Left kidney (tissue), 1 donor: ENCODE measurements at regions not wholly inside any gene's neighbourhood (a gene's known extent, or its start where the extent isn't known, plus 50 kb on each side); places are given as distances from the start of the nearest gene placed in this dataset.
"Not testable (repeated sequence)": the region's sequence is repeated elsewhere in the genome, so short reads cannot be mapped to it uniquely, and the experiment has no call there.

Experiments
- DNase-seq: peaks from one replicate; pipeline ENCODE4 v3.0.0-alpha.2; 2013

DNA sequence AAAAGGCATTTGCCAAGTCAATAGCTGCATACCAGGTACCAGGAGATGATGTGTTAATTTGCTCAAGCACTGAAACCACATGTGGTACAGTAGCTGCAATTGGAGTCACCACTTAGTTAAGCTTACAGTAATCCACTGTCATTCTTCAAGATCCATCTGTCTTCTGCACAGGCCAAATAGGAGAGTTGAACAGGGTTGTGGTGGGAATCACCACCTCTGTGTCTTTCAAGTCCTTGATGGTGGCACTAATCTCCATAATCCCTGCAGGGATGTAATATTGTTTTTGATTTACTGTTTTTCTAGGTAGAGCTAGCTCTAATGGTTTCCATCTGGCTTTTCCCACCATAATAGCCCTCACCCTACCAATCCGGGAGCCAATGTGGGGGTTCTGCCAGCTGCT lies 91.9 kb downstream of the FCRL5 start:
- DNase-seq = no peak

DNA sequence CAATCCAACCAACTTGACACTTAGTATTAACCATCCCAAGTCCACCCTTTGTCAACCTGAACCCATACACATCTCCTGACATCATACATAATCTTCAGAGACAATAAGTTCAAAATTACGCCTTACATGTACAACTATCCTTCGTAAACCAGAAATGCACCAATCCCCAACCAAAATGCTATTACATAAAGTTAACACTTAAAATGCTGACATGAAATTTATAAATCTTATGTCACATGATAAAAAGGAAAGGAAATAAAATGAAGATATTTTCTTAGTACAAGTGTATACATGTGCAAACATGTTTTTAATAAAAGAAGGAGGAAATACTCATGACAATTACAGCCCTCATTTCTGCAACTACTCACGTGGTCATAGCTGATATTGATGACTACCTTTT lies 95.0 kb downstream of the FCRL5 start:
- DNase-seq = no peak

DNA sequence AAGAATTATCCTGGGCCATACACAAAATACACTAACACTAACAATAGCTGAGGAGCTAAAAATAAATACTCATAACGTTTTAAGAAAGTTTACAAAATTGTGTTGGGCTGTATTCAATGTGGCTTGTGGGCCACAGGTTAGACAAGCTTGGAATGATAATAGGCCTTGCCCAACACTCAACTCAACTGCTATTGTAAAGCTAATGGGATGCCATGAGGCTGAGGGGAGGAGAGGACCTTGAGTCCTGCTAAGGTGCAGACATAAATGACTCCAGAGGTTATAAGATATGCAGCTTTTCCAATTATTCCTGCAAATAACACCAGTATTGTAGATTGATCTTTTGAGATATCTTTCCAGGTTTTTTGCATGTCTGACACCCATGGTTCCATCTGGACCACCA lies 97.0 kb downstream of the FCRL5 start:
- DNase-seq = no peak

DNA sequence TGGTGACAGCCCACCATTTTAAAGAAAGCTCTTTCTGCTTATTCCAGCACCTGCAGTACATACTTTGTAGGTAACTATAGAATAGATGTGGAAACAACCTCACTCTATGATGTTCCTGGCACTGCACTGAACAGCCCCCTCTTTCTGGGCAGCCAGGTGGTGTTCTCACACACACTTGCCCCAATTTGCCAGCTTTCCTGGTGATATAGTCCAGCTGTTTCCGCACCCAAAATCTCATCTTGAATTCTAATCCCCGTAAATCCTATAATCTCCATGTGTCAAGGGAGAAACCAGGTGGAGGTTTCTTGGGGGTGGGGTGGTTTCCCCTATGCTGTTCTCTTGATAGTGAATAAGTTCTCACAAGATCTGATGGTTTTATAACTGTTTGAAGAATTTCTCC lies 102.2 kb downstream of the FCRL5 start:
- no peak for DNase-seq

DNA sequence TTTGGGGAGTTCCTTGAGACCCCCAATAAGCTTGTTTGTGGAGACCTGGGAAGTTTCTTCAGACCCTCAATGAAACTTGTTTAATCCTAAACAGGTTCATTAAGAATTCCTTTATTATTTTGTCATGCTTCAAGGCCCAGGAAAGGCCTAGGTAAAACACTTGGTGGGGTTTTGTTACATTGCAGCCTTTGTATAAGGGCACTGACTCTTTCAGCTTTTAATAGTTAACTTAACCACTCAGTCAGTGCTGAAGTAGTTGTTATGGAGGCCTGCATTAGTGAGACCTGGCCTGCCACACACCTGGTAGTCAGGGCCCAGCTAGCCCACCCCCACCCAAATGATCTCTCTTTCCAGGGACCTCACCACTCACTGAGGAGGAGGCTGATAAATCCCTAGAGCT lies 103.7 kb downstream of the FCRL5 start:
- peak; percentile 12 for DNase-seq

DNA sequence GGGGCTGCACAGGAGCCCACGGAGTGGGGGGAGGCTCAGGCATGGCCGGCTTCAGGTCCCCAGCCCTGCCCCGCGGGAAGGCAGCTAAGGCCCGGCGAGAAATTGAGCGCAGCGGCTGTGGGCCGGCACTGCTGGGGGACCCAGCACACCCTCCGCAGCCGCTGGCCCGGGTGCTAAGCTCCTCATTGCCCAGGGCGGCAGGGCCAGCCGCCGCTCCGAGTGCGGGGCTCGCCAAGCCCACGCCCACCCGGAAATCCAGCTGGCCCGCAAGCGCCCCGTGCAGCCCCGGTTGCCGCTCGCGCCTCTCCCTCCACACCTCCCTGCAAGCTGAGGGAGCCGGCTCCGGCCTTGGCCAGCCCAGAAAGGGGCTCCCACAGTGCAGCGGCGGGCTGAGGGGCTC lies 106.0 kb downstream of the FCRL5 start:
- DNase-seq = not testable (repeated sequence)

DNA sequence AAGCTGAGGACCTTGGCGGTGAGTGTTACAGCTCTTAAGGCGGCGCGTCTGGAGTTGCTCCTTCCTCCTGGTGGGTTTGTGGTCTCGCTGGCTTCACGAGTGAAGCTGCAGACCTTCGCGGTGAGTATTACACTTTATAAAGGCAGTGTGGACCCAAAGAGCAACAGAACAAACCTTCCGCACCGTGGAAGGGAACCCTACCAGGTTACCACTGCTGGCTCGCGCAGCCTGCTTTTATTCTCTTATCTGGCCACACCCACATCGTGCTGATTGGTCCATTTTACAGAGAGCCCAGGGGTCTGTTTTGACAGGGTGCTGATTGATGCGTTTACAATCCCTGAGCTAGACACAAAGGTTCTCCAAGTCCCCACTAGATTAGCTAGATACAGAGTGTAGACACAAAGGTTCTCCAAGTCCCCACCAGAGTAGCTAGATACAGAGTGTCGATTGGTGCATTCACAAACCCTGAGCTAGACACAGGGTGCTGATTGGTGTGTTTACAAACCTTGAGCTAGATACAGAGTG lies 106.6 kb downstream of the FCRL5 start:
- DNase-seq = not testable (repeated sequence)

DNA sequence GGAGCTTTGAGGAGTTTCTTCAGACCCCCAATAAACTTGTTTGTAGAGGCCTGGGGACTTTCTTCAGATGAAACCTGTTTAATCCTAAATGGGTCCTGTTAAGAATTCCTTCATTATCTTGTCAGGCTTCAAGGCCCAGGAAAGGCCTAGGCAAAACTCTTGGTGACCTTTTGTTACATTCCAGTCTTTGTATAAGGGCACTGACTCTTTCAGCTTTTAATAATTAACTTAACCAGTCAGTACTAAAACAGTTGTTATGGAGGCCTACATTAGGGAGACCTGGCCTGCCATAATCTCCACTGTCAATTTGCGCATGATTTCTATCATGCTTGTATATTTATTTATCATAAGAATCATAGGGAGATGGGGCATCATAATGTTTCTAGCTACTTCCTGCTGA lies 110.2 kb downstream of the FCRL5 start:
- DNase-seq = no peak

DNA sequence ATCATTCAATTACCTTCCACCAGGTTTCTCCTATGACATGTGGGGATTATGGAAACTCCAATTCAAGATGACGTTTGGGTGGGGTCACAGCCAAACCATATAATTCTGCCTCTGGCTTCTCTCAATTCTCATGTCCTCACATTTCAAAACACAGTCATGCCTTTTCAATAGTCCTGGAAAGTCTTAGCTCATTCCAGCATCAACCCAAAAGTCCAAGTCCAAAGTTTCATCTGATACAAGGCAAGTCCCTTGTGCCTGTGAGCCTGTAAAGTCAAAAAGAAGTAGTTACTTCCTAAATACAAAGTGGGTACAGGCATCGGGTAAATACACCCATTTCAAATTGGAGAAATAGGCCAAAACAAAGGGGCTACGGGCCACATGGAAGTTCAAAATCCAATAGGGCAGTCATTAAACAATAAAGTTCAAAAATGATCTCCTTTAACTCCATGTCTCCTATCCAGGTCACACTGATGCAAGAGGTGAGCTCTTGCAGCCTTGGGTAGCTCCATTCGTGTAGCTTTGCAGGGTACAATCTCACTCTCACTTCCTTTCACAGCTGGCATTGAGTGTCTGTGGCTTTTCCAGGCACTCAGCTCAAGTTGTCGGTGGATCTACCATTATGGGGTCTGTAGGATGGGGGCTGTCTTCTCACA lies 112.9 kb downstream of the FCRL5 start:
- DNase-seq = no peak

DNA sequence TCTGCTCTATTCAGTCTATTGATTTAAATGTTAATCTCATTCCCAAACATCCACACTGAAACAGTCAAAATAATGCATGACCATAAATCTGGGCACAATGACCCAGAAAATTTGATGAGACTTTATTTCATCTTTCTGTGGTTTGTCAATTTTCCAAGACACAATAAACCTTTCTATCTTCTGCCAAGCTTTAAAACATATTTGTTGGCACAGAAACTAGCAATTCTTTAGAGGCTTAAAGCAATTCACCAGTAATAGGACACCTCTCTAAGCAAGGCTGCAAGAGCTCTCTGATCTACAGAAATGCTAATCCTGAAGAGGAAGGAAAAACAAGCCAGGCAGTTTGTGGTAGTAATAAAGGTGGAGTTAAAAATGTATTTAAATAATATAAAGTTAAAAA lies 113.7 kb downstream of the FCRL5 start:
- no peak for DNase-seq

DNA sequence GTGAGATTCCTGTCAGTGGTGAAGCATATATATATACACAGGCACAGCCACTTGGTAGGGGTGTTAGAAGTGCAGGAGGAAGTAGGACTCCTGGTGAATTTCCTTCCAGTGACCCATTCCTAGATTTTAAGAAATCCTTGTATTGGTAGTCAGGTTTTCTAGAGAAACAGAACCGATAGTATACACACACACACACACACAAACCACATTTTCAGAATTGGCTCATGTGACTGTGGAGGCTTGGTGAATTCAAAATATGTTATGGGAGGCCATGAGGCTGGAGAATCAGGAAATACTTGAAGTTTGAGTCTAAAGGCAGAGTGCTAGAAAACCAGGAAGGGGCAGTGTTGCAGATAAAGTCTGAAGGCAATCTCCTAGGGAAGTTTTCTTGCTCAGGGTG lies 114.2 kb downstream of the FCRL5 start:
- DNase-seq = no peak

DNA sequence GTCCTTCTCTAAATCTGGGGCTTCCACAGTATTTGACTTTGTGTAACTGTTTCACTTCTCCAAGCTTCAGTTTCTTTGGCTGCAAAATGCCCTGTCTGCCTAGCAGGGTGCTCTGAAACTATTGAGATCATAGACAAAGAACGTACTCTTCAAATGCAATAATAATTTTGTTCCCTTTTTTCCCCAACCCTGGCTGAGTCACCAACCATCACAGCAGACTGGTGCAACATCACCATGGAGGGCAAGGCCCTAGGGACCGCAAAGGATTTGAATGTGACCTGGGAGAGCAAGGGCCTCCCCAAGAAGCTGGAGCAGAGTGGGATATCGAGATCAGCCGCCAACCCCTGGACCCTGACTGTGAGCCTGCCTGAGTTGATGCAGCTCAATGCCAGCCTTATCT lies 115.0 kb downstream of the FCRL5 start:
- no peak for DNase-seq

DNA sequence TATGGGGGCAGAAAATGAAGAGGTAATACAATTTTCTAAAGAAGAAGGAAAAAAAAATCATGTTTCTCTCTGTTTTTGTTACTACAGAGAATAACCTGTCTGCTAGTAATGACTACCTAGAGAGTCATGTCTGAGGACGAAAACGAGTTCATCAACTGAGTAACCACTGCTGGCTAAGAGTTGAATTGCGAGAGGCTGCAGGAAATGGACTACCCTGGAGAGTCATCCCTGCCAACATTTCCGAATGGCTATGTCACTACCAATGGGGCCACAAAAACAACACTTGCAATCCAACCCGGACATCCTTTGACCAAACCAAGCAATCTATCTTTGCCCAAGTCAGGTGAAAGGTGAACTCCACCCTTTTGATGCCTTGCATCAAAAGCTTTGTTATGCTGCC lies 120.6 kb downstream of the FCRL5 start:
- DNase-seq = no peak

DNA sequence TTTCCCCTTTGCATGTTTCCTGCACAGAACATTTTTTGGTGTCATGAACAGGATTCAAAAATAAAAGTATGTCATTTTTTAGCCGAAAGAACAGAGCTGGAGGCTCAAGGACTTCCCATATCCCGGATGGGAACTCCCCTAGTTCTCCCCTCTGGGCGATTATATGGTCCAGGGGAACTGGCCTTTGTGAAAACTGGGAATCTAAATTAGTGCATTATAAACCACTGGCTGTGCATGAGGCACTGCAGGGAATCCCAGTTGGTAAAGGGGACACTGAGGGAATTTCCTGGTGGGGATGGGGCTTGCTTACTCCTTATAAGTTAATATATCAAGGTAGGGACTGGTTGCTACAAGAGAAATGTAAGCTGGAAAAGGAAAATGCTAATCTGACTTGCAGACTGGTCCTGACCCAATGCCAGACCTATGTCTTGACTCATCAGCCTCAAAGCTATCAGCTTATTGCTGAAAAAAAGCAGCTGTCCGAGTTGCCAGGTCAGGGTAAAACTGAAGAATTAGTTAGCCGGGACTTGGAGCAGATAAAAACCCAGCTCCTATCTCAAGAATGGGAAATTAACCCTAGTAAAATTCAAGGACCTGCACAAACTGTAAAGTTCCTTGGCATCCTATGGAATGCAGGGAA lies 122.6 kb downstream of the FCRL5 start:
- DNase-seq = no peak

DNA sequence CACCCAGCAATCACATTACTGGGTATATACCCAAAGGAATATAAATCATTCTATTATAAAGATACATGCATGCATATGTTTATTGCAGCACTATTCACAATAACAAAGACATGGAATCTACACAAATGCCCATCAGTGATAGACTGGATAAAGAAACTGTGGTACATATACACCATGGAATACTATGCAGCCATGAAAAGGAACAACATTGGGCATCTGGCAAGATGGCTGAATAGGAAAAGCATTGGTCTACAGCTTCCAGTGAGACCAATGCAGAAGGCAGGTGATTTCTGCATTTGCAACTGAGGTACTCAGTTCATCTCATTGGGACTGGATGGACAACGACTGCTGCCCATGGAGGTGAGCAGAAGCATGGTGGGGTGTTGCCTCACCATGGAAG lies 128.6 kb downstream of the FCRL5 start:
- DNase-seq = not testable (repeated sequence)

DNA sequence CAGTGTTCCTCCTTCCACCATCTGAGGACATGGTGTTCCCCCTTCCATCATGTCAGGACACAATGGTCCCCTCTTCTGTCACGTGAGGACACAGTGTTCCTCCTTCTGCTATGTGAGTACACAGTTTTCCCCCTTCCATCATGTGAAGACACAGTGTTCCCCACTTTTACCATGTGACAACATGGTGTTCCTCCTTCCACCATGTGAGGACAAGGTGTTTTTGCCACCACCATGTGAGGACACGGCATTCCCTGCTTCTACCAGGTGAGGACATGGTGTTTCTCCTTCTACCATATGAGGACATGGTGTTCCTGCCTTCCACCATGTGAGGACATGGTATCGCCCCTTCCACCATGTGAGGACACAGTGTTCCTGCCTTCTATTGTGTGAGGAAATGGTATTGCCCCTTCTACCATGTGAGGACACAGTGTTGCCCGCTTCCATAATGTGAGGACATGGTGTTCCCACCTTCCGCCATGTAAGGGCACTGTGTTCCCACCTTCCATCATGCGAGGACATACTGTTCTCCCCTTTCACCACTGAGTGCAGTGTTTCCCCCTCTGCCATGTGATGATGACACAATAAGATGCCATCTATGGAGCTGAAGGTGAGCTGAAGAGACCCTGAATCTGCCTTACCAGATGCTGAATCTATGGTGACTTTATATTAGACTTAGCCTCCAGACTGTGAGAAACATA lies 132.3 kb downstream of the FCRL5 start:
- DNase-seq = no peak

DNA sequence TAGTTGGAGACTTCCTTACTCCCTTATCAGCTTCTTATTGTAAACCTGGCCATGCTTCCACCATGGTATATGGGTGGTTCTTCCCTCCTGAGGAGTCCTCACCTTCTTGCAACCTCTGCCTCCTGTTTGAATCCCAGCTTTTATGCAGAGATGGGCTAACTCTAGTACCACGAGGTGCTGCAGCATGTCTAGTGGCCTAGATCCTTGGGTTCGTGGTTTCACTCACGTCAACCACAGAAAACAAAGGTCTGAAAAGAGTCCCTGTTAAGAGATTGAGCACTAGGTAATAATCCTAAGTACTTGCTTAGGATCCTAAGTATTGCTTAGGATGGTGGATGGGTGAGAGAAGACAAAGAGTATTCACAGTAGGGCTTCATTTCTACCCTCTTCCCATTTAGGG lies 133.7 kb downstream of the FCRL5 start:
- no peak for DNase-seq

DNA sequence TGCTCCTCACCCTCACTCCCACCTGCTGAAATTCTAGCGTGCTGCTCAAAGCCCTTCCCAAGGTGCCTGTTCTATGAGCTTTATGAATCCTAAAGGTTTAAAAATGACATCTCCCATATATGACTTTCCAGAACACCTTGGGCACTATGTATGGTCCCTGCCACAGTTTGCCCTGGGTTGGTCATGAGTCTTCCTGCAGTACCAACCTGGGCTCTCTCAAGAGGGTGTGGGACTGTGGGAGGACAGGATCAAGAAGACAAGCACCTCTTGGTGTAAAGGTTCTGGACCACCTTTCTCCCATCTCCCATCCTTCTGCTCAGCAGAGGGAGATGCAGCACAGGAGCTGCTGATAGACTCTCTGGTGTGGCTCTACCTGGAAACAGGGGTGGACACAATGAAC lies 134.1 kb downstream of the FCRL5 start:
- no peak for DNase-seq

DNA sequence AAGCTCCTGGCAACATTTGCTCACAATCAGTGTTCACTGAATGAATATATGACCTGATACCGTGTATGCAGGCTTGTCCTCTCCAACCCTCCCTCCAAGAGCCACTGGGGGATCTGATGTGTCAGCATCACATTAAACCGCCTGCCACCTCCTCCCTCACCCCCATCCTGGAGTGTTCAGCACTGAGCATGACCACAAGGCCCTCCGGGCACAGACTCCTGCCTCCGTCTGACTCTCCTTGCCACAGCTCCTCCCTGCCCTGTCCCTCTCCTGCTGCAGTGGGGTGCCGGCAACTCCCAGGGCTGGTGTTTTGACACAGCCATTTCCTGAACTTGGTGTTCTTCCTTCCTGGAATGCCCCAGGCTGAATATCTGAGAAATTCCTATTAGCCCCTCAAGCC lies 136.7 kb downstream of the FCRL5 start:
- DNase-seq = no peak

DNA sequence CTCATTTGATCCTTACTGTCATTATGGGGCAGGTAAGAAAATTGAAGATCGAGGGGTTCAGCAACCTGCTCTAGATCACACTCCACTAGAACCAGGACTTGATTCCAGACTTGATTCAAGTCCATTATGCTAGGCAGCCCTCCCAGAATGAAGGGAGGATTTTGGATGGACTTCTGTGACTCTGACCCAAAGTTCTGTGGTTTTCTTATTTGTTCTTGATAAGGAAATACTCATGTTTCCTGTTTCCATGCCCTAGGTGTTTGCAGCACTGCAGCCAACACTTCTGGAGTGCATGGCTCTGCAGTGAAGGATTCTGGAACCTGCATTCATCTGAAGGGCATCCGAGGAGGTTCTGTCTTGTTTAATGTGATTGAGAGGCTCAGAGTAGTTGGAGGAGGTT lies 140.0 kb downstream of the FCRL5 start:
- DNase-seq = no peak

DNA sequence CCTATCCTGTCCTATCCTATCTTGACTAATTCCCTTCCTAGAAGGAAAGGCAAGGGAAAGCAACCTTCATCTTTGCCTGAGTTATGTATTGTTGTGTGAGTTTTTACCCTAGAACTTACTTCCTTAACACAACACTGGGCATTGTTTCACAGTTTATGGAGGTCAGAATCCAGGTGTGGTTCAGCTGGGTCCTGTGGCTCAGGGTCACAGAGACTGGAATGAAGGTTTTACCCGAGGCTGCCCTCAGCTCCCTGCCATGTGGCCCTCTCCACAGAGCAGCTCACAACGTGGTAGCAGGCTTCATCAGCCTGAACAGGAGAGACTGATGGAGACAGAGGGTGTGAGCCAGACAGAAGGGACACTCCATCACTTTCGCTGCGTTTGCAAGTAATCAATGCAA lies 140.5 kb downstream of the FCRL5 start:
- DNase-seq = no peak

DNA sequence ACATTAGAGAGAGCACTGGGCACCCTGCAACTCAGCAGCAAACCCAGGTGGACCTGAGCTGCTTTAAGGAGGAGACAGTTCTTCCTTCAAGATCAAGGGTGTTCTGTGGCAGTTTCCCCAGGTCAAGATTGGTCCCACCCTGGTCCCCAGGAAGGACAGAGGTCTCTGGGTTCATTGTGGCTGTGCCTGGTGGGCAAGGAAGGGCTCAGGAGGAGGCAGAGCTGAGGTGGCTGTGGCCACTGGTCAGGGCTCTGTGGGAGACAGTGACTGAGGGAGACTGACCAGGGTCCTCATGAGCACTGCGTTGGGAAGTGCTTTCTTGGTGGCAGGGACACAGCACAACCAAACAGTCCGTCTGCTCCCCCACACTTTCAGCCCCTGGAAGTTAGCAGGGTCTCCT lies 141.3 kb downstream of the FCRL5 start:
- DNase-seq = no peak

DNA sequence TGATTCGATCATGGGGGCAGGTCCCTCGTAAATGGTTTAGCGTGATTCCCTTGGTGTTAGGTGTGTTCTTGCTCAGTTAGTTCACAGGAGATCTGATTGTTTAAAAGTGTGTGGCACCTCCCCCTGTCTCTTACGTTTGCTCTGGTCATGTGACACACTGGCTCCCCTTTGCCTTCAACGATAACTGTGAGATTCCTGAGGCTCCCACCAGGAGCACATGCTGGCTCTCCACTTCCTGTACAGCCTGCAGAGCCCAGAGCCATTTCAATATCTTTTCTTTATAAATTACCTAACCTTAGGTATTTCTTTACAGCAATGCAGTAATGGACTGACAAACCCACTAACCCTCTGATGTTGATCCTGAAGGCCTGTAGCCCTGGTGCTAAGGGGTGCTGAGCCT lies 141.9 kb downstream of the FCRL5 start:
- DNase-seq = no peak

DNA sequence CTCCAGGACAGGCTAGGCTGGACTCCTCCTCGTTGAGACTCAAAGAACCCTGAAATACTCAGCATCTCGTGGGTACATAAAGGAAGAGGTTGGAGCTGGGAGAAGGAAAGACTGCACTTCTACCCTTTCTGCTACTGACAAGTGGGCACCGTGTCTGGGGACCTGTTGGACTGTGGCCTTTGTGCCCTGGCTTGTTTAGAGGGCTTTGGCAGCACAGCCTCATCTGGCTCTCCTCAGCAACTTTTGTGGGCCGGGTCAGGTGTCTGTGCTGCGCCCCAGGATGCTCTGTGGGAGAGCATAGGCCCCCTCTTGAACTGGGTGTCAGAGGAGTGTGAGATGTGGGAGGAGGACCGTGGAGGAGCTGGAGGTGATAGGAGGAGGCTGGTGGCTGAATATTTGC lies 142.4 kb downstream of the FCRL5 start:
- DNase-seq = no peak
